HG02943 (cell line): ENCODE measurements at regions not wholly inside any gene's neighbourhood (a gene's known extent, or its start where the extent isn't known, plus 50 kb on each side); places are given as distances from the start of the nearest gene placed in this dataset.
A peak's percentile ranks its signal among the peaks of the same experiment; 100 is the strongest.

Source experiments
- ATAC-seq: cut with Tn5 transposase; IDR thresholded peaks from one replicate; pipeline ENCODE4 v1.9.1; 2021; ENCODE audit warnings: mild to moderate bottlenecking, low read depth, moderate library complexity; ENCODE audit not compliant: unreplicated experiment

GRCh38 chr20:17859002-17859615 is 109.5 kb downstream of the SNX5 start:
- peak; percentile 53 for ATAC-seq

GRCh38 chr20:17858450-17859001 is 110.1 kb downstream of the SNX5 start:
- ATAC-seq: no peak

- ATAC-seq: no peak
Measured at GRCh38 chr20:17857639-17858449, 110.8 kb downstream of the SNX5 start.

- no peak for ATAC-seq
Measured at GRCh38 chr20:17856837-17857605, 111.6 kb downstream of the SNX5 start.

GRCh38 chr20:17856024-17856564 is 112.5 kb downstream of the SNX5 start:
- ATAC-seq: peak; percentile 80

- ATAC-seq: no peak
Measured at GRCh38 chr20:17854307-17854903, 114.2 kb downstream of the SNX5 start.

- no peak for ATAC-seq
Measured at GRCh38 chr20:17852323-17852722, 116.3 kb downstream of the SNX5 start.

- no peak for ATAC-seq
Measured at GRCh38 chr20:17850684-17851026, 117.9 kb downstream of the SNX5 start.

GRCh38 chr20:17849901-17850683 is 118.5 kb downstream of the SNX5 start:
- no peak for ATAC-seq

- no peak for ATAC-seq
Measured at GRCh38 chr20:17849138-17849900, 119.3 kb downstream of the SNX5 start.

- no peak for ATAC-seq
Measured at GRCh38 chr20:17848249-17849048, 120.1 kb downstream of the SNX5 start.

- peak; percentile 45 for ATAC-seq
Measured at GRCh38 chr20:17845701-17846475, 122.7 kb downstream of the SNX5 start.

- ATAC-seq: no peak
Measured at GRCh38 chr20:17844549-17845298, 123.9 kb downstream of the SNX5 start.

- no peak for ATAC-seq
Measured at GRCh38 chr20:17844133-17844429, 124.5 kb downstream of the SNX5 start.

- no peak for ATAC-seq
Measured at GRCh38 chr20:17843246-17844132, 125.1 kb downstream of the SNX5 start.

- no peak for ATAC-seq
Measured at GRCh38 chr20:17841751-17842215, 126.8 kb downstream of the SNX5 start.
